Adrenal gland (tissue), 9 donors: ENCODE measurements at regions not wholly inside any gene's neighbourhood (a gene's known extent, or its start where the extent isn't known, plus 50 kb on each side); places are given as distances from the start of the nearest gene placed in this dataset.

Experiments
- DNase-seq, 7 donors: peaks; one replicate each; pipeline ENCODE4 v3.0.0-alpha.2; 2019 to 2020
- H3K27ac ChIP-seq, 5 donors: fragments of 200-600 bp; sonication (generic) in 4 of 5; 1 replicate in 3 of 5; 2 replicates in 2 of 5; pipeline versions ENCODE4 v1.5.1 to v1.8.0; 2016 to 2020; ENCODE audit warnings: mild to moderate bottlenecking in 1 of 5
- H3K27me3 ChIP-seq: fragments of 200-600 bp; 2 replicates; pipeline ENCODE4 v1.8.0; 2021
- H3K36me3 ChIP-seq, 2 donors: fragments of 200-600 bp; replicated peaks in 1 of 2; 1 replicate in 1 of 2; 2 replicates in 1 of 2; pipeline versions ENCODE4 v1.5.1 to v1.8.0; 2018 to 2022
- H3K4me1 ChIP-seq, 2 donors: fragments of 200-600 bp; replicated peaks in 1 of 2; 1 replicate in 1 of 2; 2 replicates in 1 of 2; pipeline versions ENCODE4 v1.5.1 to v1.8.0; 2018 to 2021
- H3K4me3 ChIP-seq, 4 donors: fragments of 200-600 bp; sonication (generic) in 3 of 4; one replicate each; pipeline ENCODE4 v1.5.1; 2016 to 2018
- H3K9me3 ChIP-seq, 3 donors: fragments of 200-600 bp; sonication (generic) in 1 of 3; replicated peaks in 1 of 3; 1 replicate in 2 of 3; 2 replicates in 1 of 3; pipeline versions ENCODE4 v1.5.1 to v1.8.0; 2016 to 2021
- POLR2A ChIP-seq, 2 donors: fragments of 450-650 bp; IDR thresholded peaks; one replicate each; pipeline ENCODE4 v1.6.1; 2017; ENCODE audit warnings: antibody characterized with exemption in 2 of 2, mild to moderate bottlenecking in 2 of 2, moderate library complexity in 1 of 2
- WGBS, 4 donors: extraction: QIAGEN DNeasy Blood & Tissue Kit in 2 of 4; methylation state at CpG; one replicate each; pipeline versions ENCODE4 v1.1.5 to v1.1.7; 2013 to 2017; 5-methylcytosine and 5-hydroxymethylcytosine counted together
- intact Hi-C, 2 donors: fragments of 100-400 bp; cut with DNase I; formaldehyde crosslinking; loops; one replicate each; pipeline versions ENCODE4 v1.14.1 to v1.15.0; 2022 to 2023
- TF ChIP-seq, protein P1 (sequence below), 6 experiments: fragments of 450-650 bp in 4 of 6; fragments of 200-600 bp in 2 of 6; sonication (generic) in 1 of 6; IDR thresholded peaks; 1 replicate in 5 of 6; 2 replicates in 1 of 6; pipeline versions ENCODE4 v1.5.1 to v1.8.0; 2016 to 2021; ENCODE audit warnings: antibody characterized with exemption in 6 of 6, mild to moderate bottlenecking in 2 of 6, moderate library complexity in 1 of 6
- donor health status: healthy with polysubstance abuse.
- donor health status: Bipolar disorder and iron deficiency.
- donor health status: DM: yes; HTN: yes; CAD: no.
- donor health status: DM: no; HTN: no; CAD: no.
- donor health status: DM: no; HTN: no; CAD: no.

- Histone ChIP-seq H3K9me3 (no peaks in the 10 kb centered on the region), H3K4me3 (no peak overlapping the region), H3K27ac (no peak overlapping the region), H3K36me3 (no peaks in the 10 kb centered on the region), H3K4me1 (peaks cover 7 to 12% of the 10 kb centered on the region in 2 donors), H3K27me3 (no peaks in the 10 kb centered on the region)
- intact Hi-C loops: no loop called here
- 63 to 76% (median 71%) methylated on average over 13 of the region's 13 CpGs for WGBS, 4 donors
- no peak for DNase-seq
- no peak for TF ChIP-seq POLR2A (IDR thresholded peaks at IDR 0.05)
- TF ChIP-seq, protein P1, sequence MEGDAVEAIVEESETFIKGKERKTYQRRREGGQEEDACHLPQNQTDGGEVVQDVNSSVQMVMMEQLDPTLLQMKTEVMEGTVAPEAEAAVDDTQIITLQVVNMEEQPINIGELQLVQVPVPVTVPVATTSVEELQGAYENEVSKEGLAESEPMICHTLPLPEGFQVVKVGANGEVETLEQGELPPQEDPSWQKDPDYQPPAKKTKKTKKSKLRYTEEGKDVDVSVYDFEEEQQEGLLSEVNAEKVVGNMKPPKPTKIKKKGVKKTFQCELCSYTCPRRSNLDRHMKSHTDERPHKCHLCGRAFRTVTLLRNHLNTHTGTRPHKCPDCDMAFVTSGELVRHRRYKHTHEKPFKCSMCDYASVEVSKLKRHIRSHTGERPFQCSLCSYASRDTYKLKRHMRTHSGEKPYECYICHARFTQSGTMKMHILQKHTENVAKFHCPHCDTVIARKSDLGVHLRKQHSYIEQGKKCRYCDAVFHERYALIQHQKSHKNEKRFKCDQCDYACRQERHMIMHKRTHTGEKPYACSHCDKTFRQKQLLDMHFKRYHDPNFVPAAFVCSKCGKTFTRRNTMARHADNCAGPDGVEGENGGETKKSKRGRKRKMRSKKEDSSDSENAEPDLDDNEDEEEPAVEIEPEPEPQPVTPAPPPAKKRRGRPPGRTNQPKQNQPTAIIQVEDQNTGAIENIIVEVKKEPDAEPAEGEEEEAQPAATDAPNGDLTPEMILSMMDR (IDR thresholded peaks at IDR 0.05): no peak
These were observed 394.2 kb downstream of the FGF9 start for GRCh38 chr13:22064854-22065620.

GRCh38 chr13:22073718-22074117 is 402.8 kb downstream of the FGF9 start:
- 69 to 72% (median 71%) methylated on average over 5 of the region's 5 CpGs for WGBS, 4 donors
- Histone ChIP-seq H3K4me3 (no peak overlapping the region), H3K9me3 (no peaks in the 10 kb centered on the region), H3K27me3 (no peaks in the 10 kb centered on the region), H3K4me1 (no peaks in the 10 kb centered on the region), H3K36me3 (no peaks in the 10 kb centered on the region), H3K27ac (no peak overlapping the region)
- no peak for DNase-seq
- intact Hi-C loops: no loop called here
- TF ChIP-seq, protein P1 (IDR thresholded peaks at IDR 0.05): no peak
- TF ChIP-seq POLR2A (IDR thresholded peaks at IDR 0.05): no peak

DNA sequence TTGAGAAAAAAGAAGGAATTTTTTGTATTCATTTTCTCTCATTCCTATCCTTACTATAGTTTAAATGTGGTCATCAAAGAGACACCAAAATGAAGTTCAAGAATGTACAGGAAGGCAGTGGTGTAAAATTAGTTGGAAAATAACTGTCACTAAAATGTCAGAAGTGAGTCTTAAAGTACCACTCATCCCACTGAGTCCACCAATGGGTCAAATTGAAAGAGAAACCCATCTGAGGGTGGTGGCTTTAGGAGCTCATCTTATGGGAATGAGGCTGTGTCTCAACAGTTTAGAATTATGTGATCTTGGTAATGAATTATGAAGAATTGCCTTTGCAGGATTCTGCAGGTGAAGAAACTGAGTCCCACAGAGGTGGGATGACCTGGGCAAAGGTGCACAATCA is 403.5 kb downstream of the FGF9 start:
- H3K27me3 ChIP-seq: no peaks in the 10 kb centered on the region
- intact Hi-C loops: no loop called here
- TF ChIP-seq, protein P1 (IDR thresholded peaks at IDR 0.05): no peak
- TF ChIP-seq POLR2A (IDR thresholded peaks at IDR 0.05): no peak
- no peak overlapping the region for H3K27ac ChIP-seq
- no peaks in the 10 kb centered on the region for H3K9me3 ChIP-seq
- no peak for DNase-seq
- no peak overlapping the region for H3K4me3 ChIP-seq
- no peaks in the 10 kb centered on the region for H3K36me3 ChIP-seq
- no peaks in the 10 kb centered on the region for H3K4me1 ChIP-seq

DNA sequence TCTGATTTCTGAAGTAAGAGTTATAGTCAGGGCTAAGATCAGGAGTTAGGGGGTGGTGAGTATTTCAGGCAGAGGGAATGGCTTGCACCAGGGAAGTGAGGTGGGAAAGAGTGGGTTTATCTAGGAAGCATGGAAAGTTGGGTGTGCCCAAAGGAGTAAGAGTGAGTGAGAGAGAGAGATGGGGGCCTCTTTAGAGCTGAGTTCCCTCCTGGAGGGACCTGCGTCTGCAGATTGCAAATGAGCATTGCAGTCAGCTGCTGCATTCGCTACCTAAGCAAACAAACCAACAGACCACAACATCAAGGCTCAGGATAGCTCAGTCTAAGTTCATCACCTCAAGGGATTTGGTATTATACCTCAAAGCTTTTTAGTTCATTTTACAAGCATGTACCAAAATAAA is 405.8 kb downstream of the FGF9 start:
- TF ChIP-seq, protein P1 (IDR thresholded peaks at IDR 0.05): no peak
- no peak for TF ChIP-seq POLR2A (IDR thresholded peaks at IDR 0.05)
- intact Hi-C loops: no loop called here
- Histone ChIP-seq H3K4me3 (no peak overlapping the region), H3K4me1 (no peaks in the 10 kb centered on the region), H3K36me3 (no peaks in the 10 kb centered on the region), H3K9me3 (no peaks in the 10 kb centered on the region), H3K27me3 (no peaks in the 10 kb centered on the region), H3K27ac (no peak overlapping the region)
- WGBS, 4 donors: 74 to 88% (median 82%) methylated on average over 2 of the region's 2 CpGs
- no peak for DNase-seq
